Heart left ventricle (tissue), 13 donors: ENCODE measurements at regions not wholly inside any gene's neighbourhood (a gene's known extent, or its start where the extent isn't known, plus 50 kb on each side); places are given as distances from the start of the nearest gene placed in this dataset.

Source experiments
- CTCF ChIP-seq, 12 donors: fragments of 200-600 bp; sonication (generic) in 4 of 12; IDR thresholded peaks; one replicate each; pipeline versions ENCODE4 v1.5.0 to v1.8.0; 2018 to 2022; ENCODE audit warnings: antibody characterized with exemption in 12 of 12, mild to moderate bottlenecking in 5 of 12
- POLR2A ChIP-seq, 2 donors: fragments of 450-650 bp; IDR thresholded peaks; one replicate each; pipeline ENCODE4 v1.6.1; 2017; ENCODE audit warnings: antibody characterized with exemption in 2 of 2, mild to moderate bottlenecking in 2 of 2, moderate library complexity in 2 of 2
- donor health status: ischemic (EF 13 %, LVEDD 7.1; RV severe dilation, severe dysfunction).
- donor health status: DM: no; HTN: yes; CAD: no.
- donor health status: DM: no; HTN: no; CAD: no.
- donor health status: ischemic (EF 25% LVEDD 6.9; RV normal size, moderate dysfunction).
- donor health status: ischemic (EF 25% LVEDD 5.7; RV mildly dilated, moderate dysfunction).
- donor health status: ischemic (EF 35%, LVEDD 5.7; RV mildly dilated, moderate dysfunction).
- donor health status: nonischemic (EF 11% LVEDD 7.7; RV severe dilation, severe dysfunction).
- donor health status: DM: yes; HTN: yes; CAD: no.
- donor health status: PGD.
- donor health status: ischemic (EF 29% LVEDD 5.4; RV normal size, mild dysfunction).
- donor health status: nonischemic (EF 23%, LVEDD 6.1; RV moderate dilation, normal function).

DNA sequence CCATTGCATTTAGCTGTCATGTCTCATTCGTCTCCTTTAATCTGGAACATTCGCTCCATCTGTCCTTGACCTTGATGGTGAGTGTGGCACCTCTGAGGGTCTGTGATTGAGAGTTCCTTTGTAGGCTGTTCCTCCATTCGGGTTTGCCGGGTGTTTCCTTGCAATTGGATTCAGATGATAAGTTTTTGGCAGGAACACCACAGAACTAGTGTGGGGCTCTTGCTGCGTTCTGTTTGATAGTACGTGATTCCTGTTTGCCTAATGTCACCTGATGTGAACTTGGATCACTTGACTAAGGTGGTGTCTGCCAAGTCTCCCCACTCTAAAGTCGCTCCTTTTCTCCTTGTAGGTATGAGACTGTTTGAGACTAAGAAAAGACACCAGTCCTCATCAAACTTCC lies 109.7 kb upstream of the TMEM45B start:
- TF ChIP-seq CTCF (IDR thresholded peaks at IDR 0.05) (no peak), POLR2A (IDR thresholded peaks at IDR 0.05) (no peak)
